ENCODE measurements at regions not wholly inside any gene's neighbourhood (a gene's known extent, or its start where the extent isn't known, plus 50 kb on each side); places are given as distances from the start of the nearest gene placed in this dataset.

GRCh38 chr18:74023220-74023619 is 124.4 kb downstream of the FBXO15 start:
- TF ChIP-seq, protein P1, sequence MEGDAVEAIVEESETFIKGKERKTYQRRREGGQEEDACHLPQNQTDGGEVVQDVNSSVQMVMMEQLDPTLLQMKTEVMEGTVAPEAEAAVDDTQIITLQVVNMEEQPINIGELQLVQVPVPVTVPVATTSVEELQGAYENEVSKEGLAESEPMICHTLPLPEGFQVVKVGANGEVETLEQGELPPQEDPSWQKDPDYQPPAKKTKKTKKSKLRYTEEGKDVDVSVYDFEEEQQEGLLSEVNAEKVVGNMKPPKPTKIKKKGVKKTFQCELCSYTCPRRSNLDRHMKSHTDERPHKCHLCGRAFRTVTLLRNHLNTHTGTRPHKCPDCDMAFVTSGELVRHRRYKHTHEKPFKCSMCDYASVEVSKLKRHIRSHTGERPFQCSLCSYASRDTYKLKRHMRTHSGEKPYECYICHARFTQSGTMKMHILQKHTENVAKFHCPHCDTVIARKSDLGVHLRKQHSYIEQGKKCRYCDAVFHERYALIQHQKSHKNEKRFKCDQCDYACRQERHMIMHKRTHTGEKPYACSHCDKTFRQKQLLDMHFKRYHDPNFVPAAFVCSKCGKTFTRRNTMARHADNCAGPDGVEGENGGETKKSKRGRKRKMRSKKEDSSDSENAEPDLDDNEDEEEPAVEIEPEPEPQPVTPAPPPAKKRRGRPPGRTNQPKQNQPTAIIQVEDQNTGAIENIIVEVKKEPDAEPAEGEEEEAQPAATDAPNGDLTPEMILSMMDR (IDR thresholded peaks at IDR 0.05) = no peak
- TF ChIP-seq POLR2AphosphoS5 (IDR thresholded peaks at IDR 0.05) = no peak
- no peak for TF ChIP-seq EP300 (IDR thresholded peaks at IDR 0.05; ENCODE audit: low read depth)
- TF ChIP-seq POLR2A (IDR thresholded peaks at IDR 0.05) = no peak
- H3K4me3 ChIP-seq = no peak overlapping the region
- H3K27me3 ChIP-seq = no peaks in the 10 kb centered on the region
- in situ Hi-C loops (cut with MboI; ENCODE audit: low pct_ligation_motif_present in 1 of 4, low pct_unique_long_range_greater_than_20kb in 1 of 4, low sequenced_read_pairs in 3 of 4) (no loop called here), intact Hi-C loops (cut with DNase I; ENCODE audit: low total_unique reads) (no loop called here)
- H3K4me1 ChIP-seq = no peaks in the 10 kb centered on the region
- H3K36me3 ChIP-seq = no peaks in the 10 kb centered on the region
- no peak overlapping the region for H3K27ac ChIP-seq
- DNase-seq = no peak
- H3K9me3 ChIP-seq = no peaks in the 10 kb centered on the region
- WGBS, 2 donors (ENCODE audit: low coverage in 1 of 2) = 63 to 78% methylated on average over 1 to 3 of the region's 3 CpGs

- WGBS, 2 donors (ENCODE audit: low coverage in 1 of 2) = 81% methylated on average over 3 of the region's 3 CpGs; no CpG with 5 or more reads in 1 of the 2 donors
Measured at GRCh38 chr18:74019864-74020263, 127.8 kb downstream of the FBXO15 start.

GRCh38 chr18:74013955-74014354 is 133.7 kb downstream of the FBXO15 start:
- no peak for DNase-seq
- Histone ChIP-seq H3K27me3 (no peaks in the 10 kb centered on the region), H3K4me1 (no peaks in the 10 kb centered on the region), H3K4me3 (no peak overlapping the region), H3K36me3 (no peaks in the 10 kb centered on the region), H3K9me3 (no peaks in the 10 kb centered on the region), H3K27ac (no peak overlapping the region)
- in situ Hi-C loops (cut with MboI; ENCODE audit: low pct_ligation_motif_present in 1 of 4, low pct_unique_long_range_greater_than_20kb in 1 of 4, low sequenced_read_pairs in 3 of 4) (no loop called here), intact Hi-C loops (cut with DNase I; ENCODE audit: low total_unique reads) (no loop called here)
- 47 to 50% methylated on average over 2 to 5 of the region's 5 CpGs for WGBS, 2 donors (ENCODE audit: low coverage in 1 of 2)
- TF ChIP-seq, protein P1 (IDR thresholded peaks at IDR 0.05) = no peak
- TF ChIP-seq POLR2AphosphoS5 (IDR thresholded peaks at IDR 0.05) = peak in 2 of 3 donors; percentile 10 to 61

More at GRCh38 chr18:74019864-74020263, 127.8 kb downstream of the FBXO15 start:
- Histone ChIP-seq H3K27ac (no peak overlapping the region), H3K27me3 (no peaks in the 10 kb centered on the region), H3K36me3 (no peaks in the 10 kb centered on the region), H3K4me3 (no peak overlapping the region), H3K9me3 (no peaks in the 10 kb centered on the region), H3K4me1 (no peaks in the 10 kb centered on the region)
- in situ Hi-C loops (cut with MboI; ENCODE audit: low pct_ligation_motif_present in 1 of 4, low pct_unique_long_range_greater_than_20kb in 1 of 4, low sequenced_read_pairs in 3 of 4) = no loop called here
- intact Hi-C loops (cut with DNase I; ENCODE audit: low total_unique reads) = no loop called here
- TF ChIP-seq, protein P1 (IDR thresholded peaks at IDR 0.05) = no peak
- TF ChIP-seq POLR2AphosphoS5 (IDR thresholded peaks at IDR 0.05) (no peak), POLR2A (IDR thresholded peaks at IDR 0.05) (no peak), EP300 (IDR thresholded peaks at IDR 0.05; ENCODE audit: low read depth) (no peak)
- no peak for DNase-seq

DNA sequence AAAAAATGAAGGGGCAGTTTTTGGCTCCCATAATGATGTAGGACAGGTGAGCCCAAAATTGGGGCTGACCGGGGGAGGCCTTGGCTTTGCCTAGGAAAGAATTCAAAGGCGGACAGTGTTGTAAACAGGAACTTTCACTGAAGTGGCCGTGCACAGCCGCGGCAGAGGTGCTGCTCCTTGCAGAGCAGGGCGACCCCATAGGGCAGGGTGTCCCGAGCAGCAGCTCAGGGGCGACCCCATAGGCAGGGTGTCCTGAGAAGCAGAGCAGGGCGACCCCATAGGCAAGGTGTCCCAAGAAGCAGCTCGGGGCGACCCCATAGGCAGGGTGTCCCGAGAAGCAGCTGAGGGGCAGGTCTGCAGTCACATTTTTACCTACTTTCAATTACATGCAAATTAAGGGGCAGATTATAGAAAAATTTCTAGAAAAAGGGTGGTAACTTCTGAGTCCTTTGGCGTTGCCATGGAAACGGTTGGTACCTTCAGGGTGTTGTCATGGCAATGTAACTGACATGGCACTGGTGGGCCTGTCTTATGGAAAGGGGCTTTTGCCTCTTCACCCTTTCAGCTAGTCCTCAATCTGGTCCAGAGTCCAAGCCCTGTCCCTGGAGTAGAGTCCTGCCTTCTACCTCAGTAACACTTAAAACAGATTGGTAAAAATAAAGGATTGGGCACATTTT is 134.5 kb downstream of the FBXO15 start:
- H3K36me3 ChIP-seq = no peaks in the 10 kb centered on the region
- H3K4me3 ChIP-seq = no peak overlapping the region
- H3K27me3 ChIP-seq = no peaks in the 10 kb centered on the region
- no peak overlapping the region for H3K27ac ChIP-seq
- WGBS, 2 donors (ENCODE audit: low coverage in 1 of 2) = 82 to 86% methylated on average over 8 to 14 of the region's 14 CpGs
- no peak for TF ChIP-seq EP300 (IDR thresholded peaks at IDR 0.05; ENCODE audit: low read depth)
- no peak for TF ChIP-seq POLR2AphosphoS5 (IDR thresholded peaks at IDR 0.05)
- no peak for TF ChIP-seq POLR2A (IDR thresholded peaks at IDR 0.05)
- TF ChIP-seq, protein P1 (IDR thresholded peaks at IDR 0.05) = no peak
- no peaks in the 10 kb centered on the region for H3K4me1 ChIP-seq
- no peak for DNase-seq
- intact Hi-C loops (cut with DNase I; ENCODE audit: low total_unique reads) = no loop called here
- H3K9me3 ChIP-seq = no peaks in the 10 kb centered on the region
- in situ Hi-C loops (cut with MboI; ENCODE audit: low pct_ligation_motif_present in 1 of 4, low pct_unique_long_range_greater_than_20kb in 1 of 4, low sequenced_read_pairs in 3 of 4) = no loop called here

Data from transverse colon (tissue), 4 donors.